EH (cell line): ENCODE measurements at regions not wholly inside any gene's neighbourhood (a gene's known extent, or its start where the extent isn't known, plus 50 kb on each side); places are given as distances from the start of the nearest gene placed in this dataset.

ENCODE experiments used
- DNase-seq: peaks from one replicate; pipeline ENCODE4 v3.0.0-alpha.2; 2015; ENCODE audit warnings: low read depth

DNA sequence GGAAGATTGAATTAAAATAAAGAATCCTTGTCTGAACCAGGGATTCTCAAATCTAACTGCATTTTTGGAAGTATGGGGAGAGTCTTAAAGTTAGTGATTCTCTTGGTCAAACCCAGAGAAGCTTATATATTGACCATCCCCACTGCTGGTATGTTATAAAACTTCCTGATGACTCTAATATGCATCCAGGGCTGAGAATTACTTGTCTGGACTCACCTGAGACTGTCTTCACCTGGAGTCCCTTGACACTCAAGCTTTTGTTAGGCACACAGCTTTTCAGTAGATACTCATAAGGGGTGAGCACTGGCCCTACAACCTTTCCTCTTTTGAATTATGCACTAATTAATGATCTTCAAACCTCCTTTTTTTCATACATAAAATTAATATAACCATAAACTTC is 149.6 kb upstream of the GULP1 start:
- DNase-seq = no peak

DNA sequence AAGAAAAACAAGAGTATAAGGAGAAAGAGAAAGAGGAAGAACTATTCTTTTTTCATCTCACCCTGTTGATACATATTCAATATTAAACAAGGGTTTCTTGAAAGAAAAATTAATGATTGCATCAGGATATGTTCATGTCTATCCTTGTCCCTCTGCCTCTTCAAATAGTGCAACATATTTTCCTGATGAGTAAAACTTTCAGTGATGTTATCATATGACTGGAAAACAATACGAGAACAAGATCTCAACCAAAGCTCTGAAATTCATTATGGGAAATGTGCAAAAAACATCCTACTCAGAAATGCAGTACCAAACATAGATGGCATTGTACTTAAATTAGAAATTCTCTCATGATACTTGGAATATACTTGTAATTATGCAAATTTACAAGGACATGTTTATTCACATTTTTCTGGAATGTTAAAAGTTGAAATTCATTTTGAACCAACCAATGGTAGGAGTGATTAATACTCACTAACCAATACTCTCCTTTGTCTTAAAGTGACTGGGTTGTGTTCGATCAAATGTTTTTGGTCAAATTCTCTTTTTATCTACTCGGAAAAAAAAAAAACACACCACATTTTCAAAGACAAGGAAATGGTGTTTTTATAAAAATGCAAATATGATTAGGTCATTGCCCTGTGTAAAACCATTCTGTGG is 148.9 kb upstream of the GULP1 start:
- DNase-seq = peak; percentile 79

DNA sequence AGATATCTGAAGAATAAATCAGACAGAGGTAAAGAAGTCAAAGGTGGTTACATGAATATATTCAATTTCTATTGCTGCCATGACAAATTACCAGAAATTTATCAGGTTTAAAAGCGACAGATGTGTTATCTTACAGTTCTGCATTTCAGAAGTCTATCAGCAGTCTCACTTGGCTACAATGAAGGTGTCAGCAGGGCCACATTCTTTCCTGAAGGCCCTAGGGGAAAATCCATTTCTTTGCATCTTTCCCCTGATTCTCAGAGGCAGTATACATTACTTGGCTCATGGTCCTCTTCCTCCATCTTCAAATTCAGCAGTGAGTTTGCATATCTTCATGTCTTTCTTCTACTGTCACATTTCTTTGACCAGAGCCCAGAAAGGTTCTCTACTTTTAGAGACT is 145.8 kb upstream of the GULP1 start:
- DNase-seq = no peak

DNA sequence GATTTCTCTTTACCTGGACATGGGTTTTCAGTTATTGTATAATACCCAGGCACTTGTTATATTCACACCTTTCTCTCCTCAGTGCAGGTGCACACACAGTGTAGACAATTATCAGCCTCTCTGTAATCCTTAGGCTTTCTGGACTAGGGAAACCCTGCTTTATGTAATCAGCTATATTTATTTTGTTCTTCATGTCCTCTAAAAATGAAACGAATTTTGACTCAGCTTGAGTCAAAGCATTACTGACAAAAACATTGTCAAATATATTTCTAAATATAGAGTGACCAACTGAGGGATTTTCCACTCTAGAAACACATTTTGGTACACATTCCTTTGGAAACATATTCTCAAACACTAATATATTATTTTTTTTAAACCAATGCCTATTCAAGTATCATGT is 144.8 kb upstream of the GULP1 start:
- peak; percentile 11 for DNase-seq

DNA sequence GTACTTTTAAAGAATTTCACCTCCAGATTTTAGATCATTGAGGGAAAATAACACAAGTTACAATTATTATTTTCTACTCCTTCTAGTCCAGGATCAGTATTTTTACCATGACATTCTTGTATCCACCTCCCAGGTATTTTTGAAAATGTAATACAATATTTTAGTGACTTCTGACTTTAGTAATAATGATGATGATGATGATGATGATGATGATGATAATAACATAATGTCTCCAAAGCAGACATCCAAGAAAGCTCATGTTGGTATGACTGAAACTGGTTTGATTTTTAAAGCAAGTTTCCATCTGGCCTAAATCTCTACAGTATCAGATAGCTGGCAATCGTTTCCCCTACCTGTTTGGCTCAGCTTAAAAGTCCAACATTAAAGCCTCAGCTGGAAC is 140.0 kb upstream of the GULP1 start:
- no peak for DNase-seq

DNA sequence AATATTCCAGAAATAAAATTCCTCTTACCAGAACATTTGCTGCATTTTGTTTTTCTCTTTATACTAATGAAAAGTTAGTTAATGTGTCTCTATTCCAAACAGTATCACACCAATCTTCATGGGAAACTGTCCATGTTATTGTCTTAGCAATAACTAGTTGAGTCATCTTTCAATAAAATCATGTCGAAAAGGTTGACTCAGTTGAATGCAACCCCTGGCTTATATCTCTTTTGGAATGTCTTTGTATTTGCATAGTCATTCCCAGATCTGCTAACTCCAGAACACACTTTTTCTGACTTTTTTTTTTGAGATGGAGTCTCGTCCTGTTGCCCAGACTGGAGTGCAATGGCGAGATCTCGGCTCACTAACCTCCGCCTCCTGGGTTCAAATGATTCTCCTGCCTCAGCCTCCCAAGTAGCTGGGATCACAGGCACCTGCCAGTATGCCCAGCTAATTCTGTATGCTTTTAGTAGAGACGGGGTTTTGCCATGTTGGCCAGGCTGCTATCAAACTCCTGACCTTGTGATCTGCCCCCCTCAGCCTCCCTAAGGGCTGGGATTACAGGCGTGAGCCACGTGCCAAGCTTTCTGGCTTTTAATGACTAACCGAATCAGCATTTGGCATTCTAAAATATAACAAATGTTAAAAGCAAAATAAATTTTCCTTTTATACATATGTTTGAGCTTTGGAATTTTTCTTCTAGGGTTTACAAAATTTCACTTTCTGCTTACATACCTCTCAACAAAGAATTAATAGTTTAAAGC is 133.2 kb upstream of the GULP1 start:
- peak; percentile 62 for DNase-seq

DNA sequence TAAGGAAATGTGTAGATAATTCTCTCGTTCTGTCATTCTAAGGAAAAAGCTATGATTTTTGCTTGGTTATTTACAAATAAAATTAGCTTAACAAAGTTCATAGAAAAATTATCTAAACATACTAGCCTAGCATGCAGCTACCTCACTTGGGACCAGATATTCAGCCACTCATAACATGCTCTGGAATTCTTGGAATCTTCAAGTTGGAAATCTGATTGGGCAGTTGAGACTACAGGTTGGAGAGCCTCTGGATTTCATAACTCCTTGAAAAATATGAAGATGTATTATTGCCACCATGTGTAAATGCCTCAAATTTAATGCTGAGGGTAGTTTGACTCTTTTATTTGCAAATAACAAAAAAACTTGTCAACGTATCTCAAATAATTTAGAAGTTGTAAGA is 132.2 kb upstream of the GULP1 start:
- DNase-seq = no peak

DNA sequence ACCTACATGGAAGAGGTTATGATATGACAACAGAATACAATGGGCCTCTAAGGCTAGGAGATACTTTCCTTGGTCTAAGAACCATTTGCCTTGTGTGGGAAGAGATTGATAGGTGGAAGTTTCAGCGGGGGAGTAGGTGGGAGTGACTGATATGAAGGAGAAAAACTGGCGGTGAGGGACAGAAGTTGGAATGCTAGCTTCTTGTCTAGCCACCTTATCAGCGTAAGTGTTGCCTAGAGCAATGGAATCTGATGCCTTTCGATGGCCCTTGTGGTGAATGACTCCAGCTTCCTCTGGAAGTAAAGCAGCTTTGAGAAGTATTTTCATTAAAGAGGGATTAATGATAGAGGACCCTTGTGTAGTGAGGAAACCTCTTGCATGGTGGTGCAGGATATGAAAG is 121.3 kb upstream of the GULP1 start:
- no peak for DNase-seq

DNA sequence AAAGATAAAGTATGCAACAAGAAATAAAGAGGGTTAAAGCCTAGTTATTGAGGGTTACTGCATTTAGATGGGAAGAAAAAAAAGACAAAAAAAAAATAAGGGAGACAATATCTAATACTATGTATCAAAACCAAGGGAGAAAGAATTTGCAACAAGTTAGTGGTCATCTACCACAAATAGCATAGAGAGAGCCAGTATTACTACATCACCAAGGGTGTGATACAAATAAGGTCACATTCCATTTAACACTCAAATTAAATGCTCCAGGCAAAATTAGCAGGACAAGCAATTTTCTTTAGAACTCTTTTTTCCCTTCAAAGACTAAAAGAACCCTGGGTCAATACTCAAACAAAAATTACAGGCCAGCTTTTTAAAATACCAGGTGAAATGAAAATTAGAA is 115.1 kb upstream of the GULP1 start:
- DNase-seq = no peak

DNA sequence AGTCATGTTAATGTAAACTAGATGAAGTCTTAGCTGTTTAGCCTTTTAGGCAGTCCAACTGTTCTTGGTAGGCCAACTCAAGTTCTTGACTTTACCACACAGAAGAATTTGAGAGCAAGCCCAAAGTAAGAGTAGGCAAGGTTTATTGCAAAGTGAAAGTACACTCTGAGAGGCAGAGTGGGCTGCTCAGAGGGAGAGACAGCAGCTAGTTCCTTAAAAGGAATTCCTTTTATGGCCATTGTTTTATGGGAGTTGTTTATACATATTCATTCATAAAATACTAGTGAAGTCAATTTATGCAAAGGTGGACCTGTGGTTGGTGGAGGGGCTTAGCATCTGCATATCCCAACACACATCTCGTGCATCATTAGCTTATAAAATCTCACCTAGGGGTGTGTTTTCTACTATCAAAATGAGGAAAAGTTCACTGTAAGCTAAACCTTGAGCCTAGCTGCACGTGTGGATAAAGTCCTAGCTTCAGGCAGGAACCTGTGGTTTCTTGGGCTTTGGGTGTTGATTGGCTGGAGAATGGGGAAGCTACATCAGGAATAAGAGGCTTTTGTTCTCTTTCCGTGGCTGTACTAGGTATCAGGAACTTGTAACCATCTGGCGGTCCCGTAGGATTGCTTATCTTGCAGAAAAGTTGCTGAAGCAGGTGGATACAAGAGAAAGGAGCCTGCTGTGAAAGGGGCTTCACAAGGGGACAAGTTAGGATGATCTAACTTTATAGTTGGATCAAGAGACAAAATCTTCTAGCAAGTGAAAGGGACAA is 110.4 kb upstream of the GULP1 start:
- peak; percentile 31 for DNase-seq

DNA sequence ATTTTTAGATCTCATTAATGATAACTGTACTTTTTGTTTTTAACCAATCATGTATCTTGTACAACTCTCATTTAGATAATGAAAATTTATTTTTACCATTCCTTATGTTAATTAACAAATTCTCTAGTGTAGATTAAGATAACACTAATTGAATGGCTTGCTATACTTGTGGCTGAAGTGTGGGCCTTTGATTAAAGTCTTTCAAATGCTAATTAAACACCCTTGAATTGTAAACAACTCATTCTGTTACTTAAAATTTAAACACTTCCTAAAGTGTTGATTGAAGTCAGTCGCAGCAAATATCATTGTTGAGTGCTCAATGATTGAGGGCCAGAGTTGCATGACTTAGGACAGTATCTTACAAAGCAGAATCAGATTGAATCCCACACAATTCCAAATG is 109.8 kb upstream of the GULP1 start:
- no peak for DNase-seq

DNA sequence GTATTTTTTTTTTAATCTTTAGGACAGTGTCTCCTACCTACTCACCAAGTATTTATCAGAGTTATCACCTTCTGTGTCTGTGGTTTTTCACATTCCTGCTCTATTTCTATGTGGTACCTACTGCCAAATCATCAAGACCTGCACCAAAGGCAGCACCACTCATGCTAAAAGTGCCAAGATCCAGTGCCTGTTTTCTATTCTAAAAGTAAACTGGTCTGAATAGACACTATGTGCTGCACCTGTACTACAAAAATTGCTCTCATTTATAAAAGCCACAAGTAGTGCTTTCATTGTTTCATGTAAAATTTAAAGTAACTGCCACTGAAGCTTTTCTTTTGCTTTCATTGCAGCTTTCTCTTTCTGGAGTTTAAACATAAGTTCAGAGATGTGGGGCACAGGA is 103.9 kb upstream of the GULP1 start:
- DNase-seq = no peak

DNA sequence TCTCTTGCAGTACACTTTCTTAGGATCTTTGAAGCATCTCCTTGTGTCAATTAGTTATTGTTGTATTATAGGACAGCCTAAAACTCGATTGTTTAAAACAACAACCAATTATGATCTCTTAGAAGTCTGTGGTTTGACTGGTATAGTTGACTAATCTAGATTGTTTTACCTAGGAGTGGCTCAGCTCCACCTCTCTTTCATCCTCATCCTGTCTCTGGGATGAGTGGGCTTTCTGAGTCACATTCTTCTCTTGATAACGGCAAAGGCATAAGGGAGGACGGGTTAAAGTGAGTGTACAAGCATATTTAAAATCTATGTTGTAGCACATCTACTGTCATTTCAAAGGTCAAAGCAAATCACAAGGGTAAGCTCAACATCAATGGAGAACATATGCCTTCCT is 102.3 kb upstream of the GULP1 start:
- DNase-seq = peak; percentile 19

DNA sequence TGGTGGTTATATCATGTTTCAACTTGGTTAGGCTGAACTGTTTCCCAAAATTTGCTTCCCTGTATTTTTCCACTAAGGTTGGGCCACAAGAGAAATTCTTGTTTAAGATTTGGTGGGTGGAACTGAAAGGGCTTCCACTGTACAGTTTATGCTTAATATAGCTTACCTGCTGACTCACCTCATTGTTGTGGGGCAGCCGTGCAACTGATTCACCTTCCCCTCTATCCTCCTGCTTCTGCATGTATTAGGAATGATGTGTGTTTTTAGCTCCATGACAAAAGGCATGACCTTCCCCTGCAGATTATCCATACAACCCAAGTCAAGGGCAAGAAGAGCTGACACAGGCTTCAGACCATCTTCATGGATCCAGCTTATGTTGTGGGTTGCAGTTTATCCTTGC is 98.4 kb upstream of the GULP1 start:
- DNase-seq = no peak

DNA sequence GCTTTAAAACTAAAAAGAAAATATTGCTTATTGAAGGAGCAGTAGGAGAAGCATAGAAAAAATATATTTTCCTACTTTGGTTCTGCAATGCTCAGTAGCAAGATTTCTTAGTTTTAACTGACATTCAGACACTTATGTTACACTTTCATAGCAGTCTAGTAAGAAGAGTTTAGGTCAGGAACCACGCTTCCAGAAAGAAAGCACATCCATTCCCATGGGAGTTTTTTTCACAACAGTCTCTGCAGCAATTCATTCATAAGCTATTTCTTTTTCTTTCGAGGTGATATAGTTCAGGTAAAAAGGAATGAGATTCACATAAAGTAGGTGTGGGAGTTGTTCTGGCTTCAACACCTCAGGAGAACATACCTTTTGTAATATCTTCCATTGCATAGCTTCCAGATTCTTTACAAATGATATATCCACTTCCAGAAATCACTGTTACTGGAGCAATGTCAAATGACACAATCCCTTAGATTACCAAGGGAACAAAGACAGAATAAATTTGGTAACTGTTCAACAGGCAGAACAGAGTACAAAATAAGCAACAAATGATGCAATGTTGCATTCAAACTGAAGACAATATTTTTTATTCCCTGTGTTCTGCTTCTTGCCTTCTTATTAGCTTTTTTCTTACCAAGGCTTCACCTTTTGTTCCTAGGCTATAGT is 95.2 kb upstream of the GULP1 start:
- DNase-seq = no peak

DNA sequence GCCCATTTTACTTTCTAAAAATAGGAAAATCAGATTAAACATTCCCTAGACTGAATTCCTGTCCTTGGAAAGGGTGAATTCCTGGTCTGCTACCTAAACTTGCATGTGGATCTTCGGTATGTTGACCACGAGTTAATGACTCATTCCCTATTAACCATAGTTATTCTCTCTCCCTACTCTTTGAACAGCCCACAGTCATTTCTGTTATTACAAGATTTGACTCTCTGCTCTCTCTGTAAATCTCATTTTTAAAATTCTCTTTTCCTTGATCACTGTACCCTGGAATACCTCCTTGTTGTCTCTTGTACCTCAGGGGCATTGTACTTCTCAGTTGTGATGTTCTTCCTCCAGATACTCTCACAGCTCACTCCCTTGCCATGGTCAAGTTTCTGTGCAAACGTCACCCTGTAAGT is 92.0 kb upstream of the GULP1 start:
- peak; percentile 96 for DNase-seq

DNA sequence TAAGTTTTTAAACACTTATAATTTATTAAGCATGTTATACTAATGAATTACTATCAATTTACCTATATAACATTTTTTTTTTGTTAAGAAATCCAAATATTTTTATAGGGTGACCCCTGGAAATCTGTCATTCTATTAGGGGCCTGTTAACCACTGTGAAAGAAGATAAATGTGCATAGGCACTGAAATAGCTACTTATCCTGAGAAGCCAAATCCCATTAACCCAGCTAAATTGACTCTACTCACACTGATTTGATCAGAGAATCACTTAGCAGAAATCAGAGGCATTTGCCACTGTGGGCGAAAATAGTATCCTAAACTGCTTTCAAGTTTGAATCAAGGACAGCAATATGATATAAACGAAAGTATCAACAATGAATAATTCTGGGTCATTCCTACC is 90.0 kb upstream of the GULP1 start:
- no peak for DNase-seq

DNA sequence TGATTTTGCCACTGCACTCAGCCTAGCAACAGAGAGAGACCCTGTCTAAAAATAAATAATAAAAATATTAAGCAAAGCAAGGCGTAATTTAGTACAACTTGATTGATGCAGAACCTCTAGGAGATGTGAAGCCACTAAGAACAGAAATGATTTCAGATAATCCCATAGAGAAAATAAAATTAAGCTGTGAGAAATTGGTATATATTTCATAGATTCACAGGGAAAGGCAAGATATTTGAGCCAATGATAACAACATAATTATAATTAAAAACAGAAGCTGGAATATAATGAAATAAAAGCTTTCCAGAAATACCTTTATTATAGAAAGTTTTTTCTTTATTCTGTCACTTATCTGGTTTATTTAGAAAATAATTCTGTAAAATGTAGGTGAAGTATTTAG is 88.9 kb upstream of the GULP1 start:
- no peak for DNase-seq

DNA sequence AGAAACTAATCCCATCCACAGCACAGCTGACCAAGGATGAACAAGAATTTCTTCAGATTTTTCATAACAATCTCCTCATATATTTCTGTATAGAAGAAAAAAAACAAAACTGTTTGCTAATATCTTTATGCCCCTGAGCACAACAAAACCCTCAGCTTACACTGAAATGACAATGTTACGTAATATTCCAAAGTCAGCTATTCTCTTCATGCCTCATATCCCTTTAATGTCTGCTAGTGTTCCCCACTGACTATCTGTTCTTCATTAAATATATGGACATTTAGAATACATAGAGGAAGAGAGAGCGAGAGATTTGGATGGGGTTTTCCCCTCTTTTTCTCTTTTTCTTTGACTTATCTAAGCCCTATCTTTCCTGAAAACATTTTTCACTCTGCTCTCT is 87.9 kb upstream of the GULP1 start:
- DNase-seq = no peak

DNA sequence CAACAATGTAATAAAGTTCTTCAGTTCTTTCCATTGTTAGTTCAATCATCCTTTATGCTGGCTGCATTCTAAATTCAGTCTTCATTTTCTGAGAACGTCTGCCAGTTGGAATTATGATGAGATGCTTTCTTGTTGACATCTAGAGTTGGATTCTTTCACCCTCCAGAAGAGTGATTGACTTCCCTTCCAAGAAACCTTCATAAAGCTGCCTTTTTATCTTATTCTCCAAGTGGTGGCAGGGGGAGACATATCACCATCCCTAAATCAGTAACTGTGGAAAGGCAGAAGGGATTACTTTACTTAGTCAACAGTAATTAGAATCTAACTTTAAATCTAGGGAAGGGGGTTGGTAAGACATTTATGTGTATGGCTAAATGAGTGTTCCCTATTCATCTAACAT is 86.8 kb upstream of the GULP1 start:
- no peak for DNase-seq

DNA sequence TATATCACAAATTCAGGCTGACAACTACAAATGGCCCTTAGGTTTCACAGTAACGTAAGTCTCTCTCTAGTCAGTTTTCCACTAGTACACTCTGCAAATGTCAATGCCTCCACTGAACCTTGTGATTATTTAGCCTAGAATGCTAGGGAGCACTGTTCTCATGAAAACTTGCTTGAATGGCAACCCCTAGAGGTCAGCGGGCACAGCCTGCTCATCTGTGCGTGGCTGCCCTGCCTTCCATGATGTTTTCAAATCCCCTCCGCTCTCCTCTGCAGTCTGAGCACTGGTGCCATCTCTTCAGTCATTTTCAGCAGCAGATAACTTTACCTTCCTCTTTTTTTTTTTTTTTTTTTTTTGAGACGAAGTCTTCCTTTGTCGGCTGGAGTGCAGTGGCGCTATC is 84.1 kb upstream of the GULP1 start:
- no peak for DNase-seq

DNA sequence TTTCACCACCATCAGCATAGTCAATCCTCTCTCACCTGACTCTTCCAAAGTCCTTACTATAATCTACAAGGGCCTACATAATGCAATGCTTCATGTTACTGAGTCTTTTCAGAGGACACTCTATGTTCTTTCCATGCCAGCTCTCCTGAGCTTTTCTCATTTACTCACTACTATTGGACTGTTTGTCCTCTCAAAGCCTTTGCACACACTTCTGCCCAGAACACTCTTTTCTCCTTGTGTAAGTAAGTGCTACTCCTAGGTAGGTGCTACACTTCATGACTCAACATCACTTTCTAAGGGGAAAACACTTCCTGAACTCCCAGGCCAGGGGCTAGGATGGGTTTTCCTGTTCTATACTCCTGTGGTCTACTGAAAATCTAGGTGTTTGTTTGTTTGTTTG is 82.5 kb upstream of the GULP1 start:
- DNase-seq = no peak

DNA sequence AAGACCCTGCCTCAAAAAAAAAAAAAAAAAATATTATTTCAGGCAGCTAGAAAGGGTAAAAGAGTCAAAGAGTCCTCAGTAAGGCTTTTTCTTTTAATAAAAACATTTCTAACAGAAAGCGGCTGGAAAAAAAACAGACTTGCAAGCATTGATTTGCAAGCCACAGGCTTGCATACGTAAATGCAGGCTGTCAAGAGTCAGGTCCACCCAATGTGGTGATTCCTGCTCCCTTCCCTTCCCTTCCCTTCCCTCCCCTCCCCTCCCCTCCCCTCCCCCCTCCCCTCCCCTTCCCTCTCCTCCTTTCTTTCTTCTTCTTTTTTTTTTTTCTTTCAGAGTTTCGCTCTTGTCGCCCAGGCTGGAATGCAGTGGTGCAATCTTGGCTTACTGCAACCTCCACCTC is 74.4 kb upstream of the GULP1 start:
- DNase-seq = no peak
